SHP77 treated with DMSO at 0.1 percent for 48 hours (cell line): ENCODE measurements at regions not wholly inside any gene's neighbourhood (a gene's known extent, or its start where the extent isn't known, plus 50 kb on each side); places are given as distances from the start of the nearest gene placed in this dataset.

Experiments
- DNase-seq: peaks from one replicate; lab custom pipeline; 2025; lab: John Stamatoyannopoulos, UW

DNA sequence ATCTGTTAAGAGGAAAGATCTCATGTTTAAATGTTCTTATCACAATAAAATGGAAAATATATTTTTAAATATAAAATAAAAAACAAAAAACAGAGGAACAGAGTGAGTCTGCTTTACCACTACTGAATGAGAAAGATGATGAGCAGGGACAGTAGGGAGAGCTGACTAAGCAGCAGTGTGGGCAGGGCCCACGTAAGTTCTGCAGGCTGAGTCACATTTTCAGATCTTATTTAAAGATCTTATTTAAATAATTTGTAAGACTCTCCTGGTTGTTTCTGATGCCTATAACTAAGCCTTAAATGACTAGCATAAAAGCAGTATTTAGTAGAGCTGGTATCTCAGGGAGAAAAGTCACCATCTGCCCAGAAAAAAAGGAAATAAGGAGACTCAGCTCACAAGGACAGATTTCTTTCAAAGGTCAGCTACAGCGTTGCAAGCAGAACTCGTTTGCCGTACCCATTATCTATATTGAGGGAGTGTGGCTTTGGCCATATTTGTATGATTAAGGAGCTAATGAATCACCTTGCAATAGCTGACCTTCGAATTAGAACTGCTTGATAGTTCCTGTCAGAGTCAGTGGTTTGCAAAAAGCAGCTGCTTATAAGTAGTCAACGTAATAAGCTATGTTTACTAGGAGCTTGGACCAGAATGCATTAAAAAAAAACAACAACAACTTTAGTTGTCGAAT is 322.1 kb upstream of the CHAC2 start:
- peak; percentile 92 for DNase-seq

DNA sequence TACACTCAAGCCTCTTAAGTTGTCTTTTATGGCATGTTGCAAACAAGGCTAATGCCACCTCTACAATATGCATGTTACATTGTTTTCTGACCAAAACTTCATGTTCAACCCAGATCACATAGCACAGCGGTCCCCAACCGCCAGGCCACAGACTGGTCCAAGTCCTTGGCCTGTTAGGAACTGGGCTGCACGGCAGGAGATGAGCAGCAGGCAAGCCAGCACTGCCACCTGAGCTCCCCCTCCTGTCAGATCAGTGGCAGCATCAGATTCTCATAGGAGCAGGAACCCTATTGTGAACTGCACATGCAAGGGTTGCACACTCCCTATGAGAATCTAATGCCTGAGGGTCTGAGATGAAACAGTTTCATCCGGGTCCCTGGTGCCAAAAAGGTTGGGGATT is 324.8 kb upstream of the CHAC2 start:
- peak; percentile 91 for DNase-seq

DNA sequence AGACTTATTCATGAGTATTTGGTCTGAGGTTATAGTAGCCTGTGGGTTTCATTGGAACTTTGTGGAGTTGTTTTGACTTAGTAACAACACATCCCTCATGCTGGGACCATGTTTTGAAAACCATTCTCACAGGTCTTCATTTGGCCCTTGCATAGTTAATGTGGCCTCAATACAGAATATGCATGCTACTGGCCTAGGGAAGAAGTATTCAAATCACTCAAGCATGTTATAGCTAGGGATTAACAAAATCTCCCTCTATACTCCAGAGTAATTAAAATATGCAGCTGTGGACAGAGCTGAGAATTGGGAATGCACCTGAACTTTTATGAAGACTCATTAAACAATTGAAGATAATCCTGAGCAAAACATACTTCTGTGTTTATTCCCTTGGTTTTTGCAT is 325.5 kb upstream of the CHAC2 start:
- no peak for DNase-seq

DNA sequence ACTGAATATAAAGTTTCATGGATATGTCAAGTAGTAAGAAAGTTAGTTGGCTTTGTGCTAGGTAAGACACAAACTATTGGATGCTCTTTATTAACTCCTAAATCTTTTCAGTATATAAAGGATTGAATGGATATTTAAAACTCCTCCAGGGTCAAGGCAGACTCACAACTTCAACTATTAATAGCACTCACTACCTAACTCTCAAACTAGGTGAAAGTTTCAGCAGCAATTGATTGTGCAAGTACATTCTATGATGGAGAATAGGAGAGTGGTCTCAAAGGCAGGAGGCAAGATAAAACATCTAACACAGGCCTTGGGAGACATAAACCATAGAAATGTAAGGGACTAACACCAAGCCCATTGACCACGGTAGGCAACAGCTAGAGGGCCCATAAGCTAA is 328.9 kb upstream of the CHAC2 start:
- no peak for DNase-seq

DNA sequence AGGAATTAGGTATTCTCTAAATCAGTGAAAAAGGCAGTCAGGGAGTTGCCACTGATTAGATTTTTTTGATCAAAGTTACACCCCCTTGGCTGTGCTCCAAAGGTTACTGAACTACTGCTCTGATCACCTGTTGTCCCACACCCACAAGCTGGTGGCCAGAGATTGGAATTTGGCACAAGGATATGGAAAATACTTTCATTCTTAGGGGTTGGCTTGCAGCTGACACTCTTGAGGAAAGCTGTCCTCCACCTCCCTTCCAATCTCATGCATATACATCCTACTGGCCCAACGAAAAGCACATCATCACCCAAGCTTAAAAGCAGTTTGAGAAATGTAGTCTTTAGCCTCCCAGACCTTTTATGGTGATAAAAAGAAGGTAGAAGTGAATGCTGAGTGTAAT is 329.5 kb upstream of the CHAC2 start:
- no peak for DNase-seq

DNA sequence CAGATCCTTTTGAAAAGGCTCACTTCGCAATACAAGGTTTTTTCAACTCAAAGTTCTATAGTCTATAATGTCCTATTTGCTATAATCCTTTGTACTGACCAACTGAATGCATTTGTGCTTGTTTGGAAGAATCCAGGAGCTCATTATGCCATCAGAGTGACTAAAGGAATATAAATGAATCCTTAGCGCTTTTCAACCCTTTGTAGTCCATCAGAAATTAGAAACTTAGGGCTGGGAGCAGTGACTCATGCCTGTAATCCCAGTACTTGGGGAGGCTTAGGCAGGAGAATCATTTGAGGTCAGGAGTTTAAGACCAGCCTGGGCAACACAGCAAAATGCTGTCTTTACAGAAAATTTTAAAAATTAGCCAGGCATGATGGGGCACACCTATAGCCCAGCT is 330.2 kb upstream of the CHAC2 start:
- DNase-seq, result no peak

DNA sequence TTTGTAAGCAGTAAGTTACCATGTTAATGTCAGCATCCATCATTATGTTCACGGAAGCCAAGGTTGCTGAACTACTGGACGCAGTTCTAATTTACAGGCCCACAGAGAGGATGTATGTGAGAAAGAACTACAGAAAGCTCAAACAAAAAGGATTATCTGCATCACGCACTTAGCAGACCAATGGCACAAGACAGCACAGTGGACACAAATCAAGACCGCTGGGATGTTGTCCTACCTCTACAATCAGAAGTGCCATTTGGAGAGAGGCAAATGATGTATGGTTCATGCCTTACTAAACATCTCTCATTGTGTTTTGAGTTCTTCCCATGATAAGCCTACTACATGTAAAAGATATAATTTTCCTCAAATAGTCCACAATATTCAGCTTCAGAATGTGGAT is 330.7 kb upstream of the CHAC2 start:
- no peak for DNase-seq

DNA sequence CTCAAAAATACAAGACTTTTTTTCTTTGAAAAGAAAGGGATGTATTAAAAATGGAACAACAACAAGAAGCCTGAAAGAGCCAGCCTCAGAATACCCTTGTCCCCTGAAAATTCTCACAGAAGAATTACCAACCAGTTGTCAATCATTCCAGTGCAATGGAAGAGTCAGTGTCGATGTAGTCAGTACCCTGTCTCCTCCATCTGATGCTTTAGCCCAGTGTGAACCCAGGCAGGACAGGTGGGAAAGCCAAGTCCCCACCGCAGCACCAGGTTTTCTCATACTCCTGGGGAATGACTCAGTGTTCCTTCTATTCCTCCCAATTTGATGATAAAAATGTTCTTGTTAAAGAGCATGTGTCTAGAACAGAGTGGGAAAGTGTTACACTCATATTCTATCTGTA is 332.0 kb upstream of the CHAC2 start:
- DNase-seq, result no peak

DNA sequence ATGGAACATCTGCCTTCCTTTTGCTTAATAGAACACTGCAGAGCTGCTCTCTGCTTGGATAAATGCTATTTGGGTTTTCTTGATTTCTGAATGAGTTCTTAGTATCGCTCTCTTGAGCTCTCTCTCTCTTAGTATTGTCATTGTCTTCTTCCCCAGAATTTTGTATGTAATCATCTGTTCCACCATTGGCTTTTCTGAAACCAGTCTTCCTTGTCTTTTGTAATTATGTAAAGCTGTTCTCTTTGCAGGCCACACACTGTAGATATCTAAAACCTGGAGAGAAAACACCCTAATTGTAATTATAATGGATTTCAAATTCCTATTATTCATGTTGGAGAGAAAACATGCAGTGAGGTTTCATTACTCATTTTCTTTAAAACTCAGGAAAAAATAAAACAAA is 333.1 kb upstream of the CHAC2 start:
- DNase-seq, result no peak

DNA sequence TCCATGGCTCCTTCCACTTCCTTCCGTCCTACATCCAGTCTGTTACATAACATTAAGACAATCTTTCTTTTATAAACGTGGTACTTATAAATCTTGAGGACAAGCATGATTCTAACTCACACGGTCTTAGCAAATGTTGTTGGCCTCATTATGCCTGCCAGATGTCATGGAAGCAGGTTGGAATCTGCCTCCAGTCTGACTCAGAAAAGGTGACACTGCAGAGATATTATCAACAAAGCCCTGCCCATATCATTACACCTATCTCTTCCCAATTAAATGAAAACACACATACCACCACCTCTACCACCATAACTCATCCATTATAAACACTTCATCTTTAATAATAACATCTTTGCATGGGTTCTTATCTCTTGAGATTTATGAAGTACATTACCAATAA is 334.7 kb upstream of the CHAC2 start:
- DNase-seq, result no peak

DNA sequence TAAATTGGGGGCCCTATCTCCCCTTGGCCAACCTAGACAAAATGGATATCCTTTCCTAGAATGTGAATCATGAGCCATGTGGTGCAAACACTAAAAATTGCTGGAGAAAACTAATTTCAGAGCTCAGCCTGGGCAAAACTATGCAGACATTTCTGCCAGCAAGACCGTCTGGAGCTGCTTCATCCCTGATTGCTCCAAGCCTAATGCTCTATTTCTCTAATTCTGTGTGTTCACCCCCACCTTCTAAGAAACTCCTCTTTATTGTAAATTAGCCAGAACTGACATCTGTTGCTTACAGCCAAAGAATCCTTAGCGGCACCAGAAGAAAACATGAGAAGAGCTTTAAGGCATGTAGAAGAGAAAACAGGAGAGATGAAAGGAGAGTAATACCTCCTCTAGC is 337.7 kb upstream of the CHAC2 start:
- no peak for DNase-seq

DNA sequence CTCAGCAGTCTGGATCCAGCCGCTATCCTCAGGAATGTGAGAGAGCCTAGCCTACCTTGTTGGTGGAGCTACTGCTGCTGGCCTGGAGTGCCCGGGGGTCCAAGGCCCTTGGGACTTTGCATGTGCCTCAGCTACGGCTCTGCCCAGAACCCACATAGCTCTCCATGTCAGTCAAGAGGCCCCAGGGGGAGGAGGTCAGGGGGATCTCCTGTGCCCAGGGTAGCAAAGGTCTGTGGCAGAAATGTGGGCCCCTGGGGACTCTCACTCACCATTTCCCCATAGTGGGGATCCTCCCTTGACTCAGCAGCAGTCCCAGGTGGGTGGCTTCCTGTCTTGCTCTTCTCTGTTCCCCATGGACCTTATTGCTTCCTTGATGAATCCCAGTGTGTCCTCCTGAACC is 342.7 kb upstream of the CHAC2 start:
- DNase-seq, result no peak

DNA sequence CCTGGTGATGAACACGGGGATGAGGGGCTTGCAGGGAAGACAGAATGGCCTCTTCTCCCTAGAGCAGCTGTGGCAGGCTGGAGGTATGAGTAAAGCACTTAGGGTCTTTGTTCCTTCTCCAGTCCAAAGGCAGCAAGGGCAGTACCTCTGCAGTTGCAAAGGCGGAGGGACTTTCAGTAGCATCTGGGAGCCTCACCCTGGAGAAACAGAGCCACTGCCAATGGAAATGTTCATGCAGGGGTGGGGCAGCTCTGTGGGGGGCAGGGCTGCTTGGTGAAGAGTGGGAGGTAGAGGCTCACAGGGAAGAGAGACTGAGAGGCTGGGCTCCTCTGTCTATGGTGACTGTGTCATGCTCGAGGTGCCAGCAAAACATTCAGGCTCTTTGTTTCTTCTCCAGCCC is 344.1 kb upstream of the CHAC2 start:
- DNase-seq, result no peak

DNA sequence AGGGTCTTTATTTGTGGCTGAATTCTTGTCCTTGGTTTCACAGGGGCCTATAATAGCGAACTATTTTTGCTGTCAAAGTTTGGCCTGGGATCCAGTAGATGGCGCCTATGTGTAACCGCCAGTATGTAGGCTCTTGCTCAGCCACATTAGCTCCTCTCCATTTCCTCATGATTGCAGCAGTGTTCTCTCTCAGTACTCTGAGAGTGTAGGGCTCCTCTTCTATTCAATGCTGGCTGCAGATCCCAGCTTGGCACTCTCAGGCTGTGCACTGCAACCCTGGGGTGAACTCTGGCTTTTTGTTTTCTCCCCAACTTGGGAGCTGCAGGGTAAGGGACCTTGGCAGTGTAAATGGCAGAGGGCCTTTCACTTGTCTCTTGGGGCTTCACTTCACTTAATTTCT is 344.6 kb upstream of the CHAC2 start:
- peak; percentile 95 for DNase-seq

DNA sequence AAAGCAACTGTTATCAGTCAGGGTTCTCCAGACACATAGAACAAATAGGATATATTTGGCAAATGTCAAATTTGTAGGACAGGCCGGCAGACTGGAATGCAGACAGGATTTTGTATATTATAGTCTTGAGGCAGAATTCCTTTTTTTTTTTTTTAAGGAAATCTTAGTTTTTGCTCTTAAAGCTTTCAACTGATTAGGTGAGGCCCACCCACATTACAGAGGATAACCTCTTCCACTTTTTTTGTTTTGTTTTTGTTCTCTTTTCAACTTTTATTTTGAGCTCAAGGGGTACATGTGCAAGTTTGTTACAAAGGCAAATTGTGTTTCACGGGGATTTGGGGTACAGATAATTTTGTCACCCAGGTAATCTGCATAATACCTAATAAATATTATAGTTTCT is 350.2 kb upstream of the CHAC2 start:
- DNase-seq, result no peak

DNA sequence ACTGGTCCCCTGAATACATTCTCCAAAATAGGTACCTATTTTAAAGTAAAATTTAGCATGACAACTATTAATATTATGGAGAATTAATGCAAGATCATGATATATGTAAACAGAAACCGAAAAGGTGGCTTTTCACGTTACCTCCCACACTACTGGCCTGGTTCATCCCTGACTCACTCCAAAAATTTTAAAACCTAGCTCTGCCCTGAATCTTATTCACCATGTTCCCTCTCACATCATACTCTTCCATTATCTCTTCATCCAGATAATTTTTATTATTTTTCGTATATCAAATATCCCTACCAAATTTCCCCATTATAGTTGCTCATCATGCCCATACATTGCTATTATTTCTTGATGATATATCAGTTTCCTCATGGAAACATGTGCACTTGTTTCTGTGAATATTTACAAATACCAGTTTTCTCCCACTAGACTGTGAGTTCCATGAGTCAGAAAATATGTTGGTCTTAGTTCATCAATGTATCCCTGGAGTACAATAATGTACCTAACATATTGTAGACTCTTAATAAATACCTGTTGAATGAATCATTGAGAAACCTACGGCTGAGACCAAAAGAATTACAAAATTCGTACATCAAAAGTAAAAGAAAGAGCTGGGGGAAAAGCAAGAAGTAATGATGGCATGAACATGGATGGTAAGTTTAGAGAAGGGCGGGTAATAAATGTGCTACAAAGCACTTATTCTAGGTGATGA is 360.1 kb upstream of the CHAC2 start:
- DNase-seq, result no peak

DNA sequence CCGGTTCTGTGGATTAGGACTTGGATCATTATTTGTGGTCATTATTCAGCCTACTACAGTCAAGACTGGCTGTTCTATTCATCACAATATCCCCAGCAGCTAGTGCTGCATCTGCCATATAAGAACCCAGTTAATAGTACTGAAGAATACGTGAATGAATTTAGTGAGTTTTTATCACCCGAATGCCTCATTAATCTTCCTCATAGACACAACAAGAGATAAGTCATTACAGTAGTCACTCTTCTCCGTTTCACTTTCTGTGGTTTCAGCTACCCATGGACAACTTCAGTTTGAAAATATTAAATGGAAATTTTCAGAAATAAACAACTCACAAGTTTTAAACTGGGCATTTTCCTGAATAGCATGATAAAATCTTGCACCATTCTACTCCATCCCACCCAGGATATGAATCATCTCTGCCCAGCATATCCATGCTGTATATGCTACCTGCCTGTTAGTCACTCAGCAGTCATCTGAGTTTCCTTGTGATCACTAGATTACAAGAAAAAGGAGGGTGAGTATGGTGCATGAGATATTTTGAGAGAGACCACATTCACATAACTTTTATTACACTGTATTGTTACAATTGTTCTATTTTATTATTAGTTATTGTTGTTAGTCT is 363.7 kb upstream of the CHAC2 start:
- DNase-seq, result no peak

DNA sequence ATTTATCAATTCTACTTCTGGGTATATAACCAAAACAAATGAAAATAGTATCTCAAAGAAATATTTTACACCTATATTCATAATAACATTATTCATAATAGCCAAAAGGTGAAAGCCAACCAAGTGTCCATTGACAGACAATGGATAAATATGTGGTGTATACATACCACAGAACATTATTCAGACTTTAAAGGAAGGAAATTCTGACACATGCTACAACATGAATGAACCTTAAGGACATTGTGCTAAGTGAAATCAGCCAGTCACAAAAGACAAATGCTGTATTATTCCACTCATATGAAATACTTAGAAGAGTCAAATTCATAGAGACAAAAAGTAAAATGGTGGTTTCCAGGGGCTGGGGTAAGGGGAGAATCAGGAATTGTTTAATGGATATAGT is 370.5 kb upstream of the CHAC2 start:
- no peak for DNase-seq

DNA sequence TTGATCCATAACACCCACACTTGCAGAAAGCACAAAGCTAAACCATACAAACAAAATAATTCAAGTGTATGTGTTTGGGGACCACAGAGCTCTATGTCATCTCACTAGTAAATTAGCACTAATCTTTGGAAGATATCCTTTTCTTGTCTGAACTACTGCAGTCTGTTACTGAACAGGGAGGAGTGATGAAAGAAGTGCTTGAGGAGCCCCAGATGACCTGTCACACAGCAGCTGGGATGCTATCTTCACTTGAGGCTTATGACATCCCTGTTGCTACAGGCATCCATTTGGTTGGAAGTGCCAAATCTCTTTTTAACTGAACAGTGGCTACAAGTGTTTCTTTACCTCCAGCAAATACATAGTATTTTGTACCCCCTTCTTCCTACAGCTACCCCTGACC is 386.3 kb upstream of the CHAC2 start:
- DNase-seq, result no peak

DNA sequence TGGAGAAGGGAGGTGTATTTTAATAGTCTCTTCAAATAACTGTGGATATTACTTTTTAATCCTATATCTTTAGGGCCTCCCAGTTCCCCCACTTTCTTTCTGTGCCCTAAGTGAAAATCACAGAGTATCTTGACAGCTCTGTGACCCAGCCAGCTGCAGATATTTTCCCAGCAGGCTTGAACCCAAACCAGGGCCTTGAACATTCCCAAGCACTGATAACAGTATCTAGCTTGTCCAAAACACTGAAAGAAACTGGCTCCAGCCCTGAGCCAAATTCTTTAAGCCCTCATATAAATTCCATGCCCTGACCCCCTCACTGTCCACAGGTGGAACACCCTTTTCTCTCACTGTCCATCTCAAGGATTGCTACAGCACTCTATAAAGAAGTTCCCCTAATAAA is 388.1 kb upstream of the CHAC2 start:
- DNase-seq, result no peak

DNA sequence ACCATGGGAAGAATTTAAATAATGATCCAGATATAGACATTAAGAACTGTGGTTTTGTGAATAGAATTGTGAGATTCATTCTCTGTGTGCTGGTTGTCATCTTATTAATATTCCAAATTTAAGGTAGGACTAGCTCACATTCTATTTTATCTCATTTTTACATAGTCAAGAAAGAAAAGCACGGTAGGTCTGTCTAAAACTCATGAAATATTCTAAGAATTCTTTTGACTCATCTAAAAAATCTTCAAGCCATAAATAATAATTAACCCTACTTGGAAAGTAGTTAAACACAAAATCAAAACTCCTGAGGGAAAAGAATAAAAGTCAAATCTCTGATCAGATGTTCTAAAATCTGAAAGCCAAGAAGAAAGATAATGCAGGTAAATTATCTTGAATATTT is 388.8 kb upstream of the CHAC2 start:
- no peak for DNase-seq

DNA sequence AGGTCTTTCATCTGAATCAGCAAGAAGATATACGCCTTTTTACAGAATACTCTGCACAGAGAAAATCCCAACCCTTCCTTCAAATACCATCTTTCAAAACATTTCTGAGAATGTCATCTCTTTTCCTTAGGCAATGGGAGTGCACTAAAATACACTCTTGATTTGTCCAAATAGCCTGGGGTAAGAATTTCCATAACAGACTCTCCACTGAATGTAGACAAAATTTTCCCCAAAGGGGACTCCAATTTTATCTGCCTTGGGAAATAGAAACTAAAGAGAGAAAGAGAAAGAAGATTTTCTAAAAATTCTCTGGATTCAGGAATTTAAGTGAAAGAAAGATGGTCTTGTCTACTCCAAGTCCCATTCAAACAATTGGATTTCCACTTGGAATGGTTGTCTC is 394.5 kb upstream of the CHAC2 start:
- DNase-seq, result no peak

DNA sequence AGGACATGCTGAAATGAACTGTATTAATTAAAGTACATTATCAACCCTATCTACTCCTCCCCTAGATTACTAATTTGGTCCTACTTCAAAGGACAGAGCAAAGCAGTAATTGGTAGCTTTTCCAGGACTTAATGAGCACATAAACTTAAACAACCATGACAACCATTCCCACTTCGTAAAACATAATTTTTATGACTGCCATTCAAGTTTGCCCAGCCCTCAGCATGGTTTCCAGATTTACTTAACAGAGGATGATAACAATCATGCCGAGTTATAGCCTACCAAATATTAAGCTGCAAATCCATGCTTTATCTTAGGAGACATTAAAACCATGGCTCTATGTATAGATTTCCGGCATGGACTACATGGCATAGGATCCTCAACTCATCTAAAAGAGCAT is 401.1 kb upstream of the CHAC2 start:
- DNase-seq, result no peak

DNA sequence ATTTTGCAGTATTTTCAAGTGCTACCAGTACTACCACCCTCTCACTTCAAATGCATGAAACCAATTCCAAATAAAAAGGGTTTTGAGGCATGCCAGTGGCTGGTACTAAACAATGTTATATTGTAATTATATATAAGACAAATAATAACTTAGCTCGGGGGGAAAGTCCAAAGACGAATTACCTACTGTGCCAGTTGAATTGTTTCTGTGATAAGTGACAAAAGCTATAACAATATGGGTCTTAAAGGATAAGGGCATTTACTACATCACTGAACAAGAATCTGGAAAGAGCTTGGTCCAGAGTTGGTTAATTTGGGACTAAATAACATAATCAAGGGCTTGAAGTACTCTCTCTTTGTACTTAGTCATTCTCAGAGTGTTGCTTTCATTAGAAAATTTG is 404.7 kb upstream of the CHAC2 start:
- DNase-seq, result no peak
